ENCODE measurements at regions not wholly inside any gene's neighbourhood (a gene's known extent, or its start where the extent isn't known, plus 50 kb on each side); places are given as distances from the start of the nearest gene placed in this dataset.

GRCh38 chr9:80932947-80933780, 756.2 kb downstream of the TLE1 start:
- no peak for DNase-seq (ENCODE audit: low read depth in 2 of 2)

GRCh38 chr9:80932181-80932580, 757.2 kb downstream of the TLE1 start:
- DNase-seq (ENCODE audit: low read depth in 2 of 2), result no peak

- DNase-seq (ENCODE audit: low read depth in 2 of 2), result no peak
Observed at GRCh38 chr9:80931163-80931562, 758.2 kb downstream of the TLE1 start.

- no peak for DNase-seq (ENCODE audit: low read depth in 2 of 2)
Observed at GRCh38 chr9:80928697-80929096, 760.6 kb downstream of the TLE1 start.

- DNase-seq (ENCODE audit: low read depth in 2 of 2), result no peak
Observed at GRCh38 chr9:80926611-80927010, 762.7 kb downstream of the TLE1 start.

- no peak for DNase-seq (ENCODE audit: low read depth in 2 of 2)
Observed at GRCh38 chr9:80922544-80922943, 766.8 kb downstream of the TLE1 start.

- DNase-seq (ENCODE audit: low read depth in 2 of 2), result no peak
Observed at GRCh38 chr9:80906728-80907127, 782.6 kb downstream of the TLE1 start.

- no peak for DNase-seq (ENCODE audit: low read depth in 2 of 2)
Observed at GRCh38 chr9:80899208-80899607, 790.1 kb downstream of the TLE1 start.

GRCh38 chr9:80893190-80893589, 796.2 kb downstream of the TLE1 start:
- no peak for DNase-seq (ENCODE audit: low read depth in 2 of 2)

GRCh38 chr9:80892703-80893102, 796.6 kb downstream of the TLE1 start:
- no peak for DNase-seq (ENCODE audit: low read depth in 2 of 2)

- no peak for DNase-seq (ENCODE audit: low read depth in 2 of 2)
Observed at GRCh38 chr9:80890124-80890523, 799.2 kb downstream of the TLE1 start.

- no peak for DNase-seq (ENCODE audit: low read depth in 2 of 2)
Observed at GRCh38 chr9:80885894-80886293, 803.5 kb downstream of the TLE1 start.

- no peak for DNase-seq (ENCODE audit: low read depth in 2 of 2)
Observed at GRCh38 chr9:80883826-80884579, 805.3 kb downstream of the TLE1 start.

- no peak for DNase-seq (ENCODE audit: low read depth in 2 of 2)
Observed at GRCh38 chr9:80883426-80883825, 805.9 kb downstream of the TLE1 start.

- no peak for DNase-seq (ENCODE audit: low read depth in 2 of 2)
Observed at GRCh38 chr9:80881940-80882339, 807.4 kb downstream of the TLE1 start.

GRCh38 chr9:80881320-80881719, 808.0 kb downstream of the TLE1 start:
- no peak for DNase-seq (ENCODE audit: low read depth in 2 of 2)

- no peak for DNase-seq (ENCODE audit: low read depth in 2 of 2)
Observed at GRCh38 chr9:80878556-80878955, 810.8 kb downstream of the TLE1 start.

- DNase-seq (ENCODE audit: low read depth in 2 of 2), result no peak
Observed at GRCh38 chr9:80875947-80876346, 813.4 kb downstream of the TLE1 start.

GRCh38 chr9:80874276-80874675, 815.1 kb downstream of the TLE1 start:
- DNase-seq (ENCODE audit: low read depth in 2 of 2), result no peak

- no peak for DNase-seq (ENCODE audit: low read depth in 2 of 2)
Observed at GRCh38 chr9:80873861-80874260, 815.5 kb downstream of the TLE1 start.

GRCh38 chr9:80871596-80871995, 817.8 kb downstream of the TLE1 start:
- DNase-seq (ENCODE audit: low read depth in 2 of 2), result no peak

GRCh38 chr9:80867731-80868130, 821.6 kb downstream of the TLE1 start:
- no peak for DNase-seq (ENCODE audit: low read depth in 2 of 2)

- DNase-seq (ENCODE audit: low read depth in 2 of 2), result no peak
Observed at GRCh38 chr9:80866576-80867227, 822.6 kb downstream of the TLE1 start.

Data from stimulated activated CD4-positive, alpha-beta T cell treated with anti-CD3 and anti-CD28 coated beads, Interleukin-1b, Interleukin-23, amount 100 ng/mL, for 4 hours (primary cell).